ENCODE measurements at regions not wholly inside any gene's neighbourhood (a gene's known extent, or its start where the extent isn't known, plus 50 kb on each side); places are given as distances from the start of the nearest gene placed in this dataset.

DNA sequence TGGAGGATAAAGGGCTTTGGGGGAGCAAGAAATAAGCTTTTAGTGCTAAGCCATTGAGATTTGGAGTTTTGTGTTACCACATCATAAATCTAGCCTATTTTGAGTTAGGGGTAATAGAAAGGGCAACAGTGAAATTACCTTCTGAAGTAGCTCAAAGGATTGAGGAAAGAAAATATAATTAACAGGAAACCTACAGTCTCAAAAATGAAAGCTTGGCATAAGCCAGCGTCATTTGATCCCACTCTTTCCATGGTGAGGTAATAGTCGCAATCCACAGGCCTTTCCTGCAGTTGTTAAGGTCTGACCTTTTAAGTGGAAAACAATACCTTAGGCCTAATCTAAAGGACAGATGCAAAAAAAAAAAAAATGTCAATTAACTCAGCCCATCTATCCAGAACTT lies 182.7 kb downstream of the UXS1 start:
- Mint-ChIP-seq H3K27me3 (ENCODE audit: low read depth) (peaks cover 11% of the 10 kb centered on the region), H3K4me1 (peaks cover 35% of the 10 kb centered on the region), H3K27ac (no peak overlapping the region), H3K36me3 (peaks cover 45% of the 10 kb centered on the region), H3K4me3 (no peak overlapping the region), H3K9me3 (peaks cover 48% of the 10 kb centered on the region)
- CTCF ChIA-PET = no interaction called here
- no peak for ATAC-seq
- TF ChIP-seq ZSCAN18 (CRISPR knock-in tag; IDR thresholded peaks at IDR 0.05) (no peak), ZNF396 (CRISPR knock-in tag; IDR thresholded peaks at IDR 0.05; ENCODE audit: borderline replicate concordance) (no peak), NFE2L1 (CRISPR knock-in tag; IDR thresholded peaks at IDR 0.05) (no peak), ATF2 (CRISPR knock-in tag; IDR thresholded peaks at IDR 0.05; ENCODE audit: borderline replicate concordance, low read depth) (no peak), ZNF423 (CRISPR knock-in tag; IDR thresholded peaks at IDR 0.05) (no peak), PREB (CRISPR knock-in tag; IDR thresholded peaks at IDR 0.05; ENCODE audit: borderline replicate concordance) (no peak), MYBL2 (CRISPR knock-in tag; IDR thresholded peaks at IDR 0.05) (no peak)
- POLR2A ChIA-PET = no interaction called here
- no peak for DNase-seq (ENCODE audit: low spot score)

DNA sequence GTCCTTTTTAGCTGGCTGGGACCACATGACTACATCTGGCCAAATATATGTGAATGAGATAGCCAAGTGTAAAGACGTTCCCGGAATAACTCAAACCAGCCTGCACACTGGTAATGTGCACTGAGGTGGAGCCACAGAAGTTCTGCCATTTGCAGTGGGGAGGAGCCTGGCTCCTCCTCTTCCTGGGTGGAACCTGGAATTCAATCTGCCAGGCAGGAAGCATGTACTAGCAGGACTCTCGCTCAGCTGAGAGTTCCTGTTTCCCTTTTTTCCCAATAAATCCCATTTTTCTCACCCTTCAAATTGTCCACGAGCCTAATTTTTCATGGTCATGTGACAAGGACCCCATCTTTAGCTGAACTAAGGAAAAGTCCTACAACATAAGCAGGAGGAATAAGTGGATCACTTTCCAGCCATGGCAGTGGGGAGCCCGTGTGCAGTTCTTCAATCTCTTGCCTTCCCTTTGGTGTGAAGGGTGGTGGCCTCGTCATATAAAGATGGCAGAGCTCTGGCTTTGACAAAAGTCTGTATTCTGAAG lies 183.2 kb downstream of the UXS1 start:
- no peak for TF ChIP-seq ZNF532 (CRISPR knock-in tag; IDR thresholded peaks at IDR 0.05; ENCODE audit: borderline replicate concordance)
- no peak for TF ChIP-seq ETV6 (CRISPR knock-in tag; IDR thresholded peaks at IDR 0.05)
- TF ChIP-seq ZBTB21 (CRISPR knock-in tag; IDR thresholded peaks at IDR 0.05; ENCODE audit: borderline replicate concordance) = no peak
- TF ChIP-seq E2F4 (CRISPR knock-in tag; IDR thresholded peaks at IDR 0.05; ENCODE audit: borderline replicate concordance, low read depth) = no peak
- no peak for TF ChIP-seq ZNF219 (CRISPR knock-in tag; IDR thresholded peaks at IDR 0.05; ENCODE audit: borderline replicate concordance)
- TF ChIP-seq ESRRA (CRISPR knock-in tag; IDR thresholded peaks at IDR 0.05; ENCODE audit: borderline replicate concordance) = no peak
- TF ChIP-seq CREM (CRISPR knock-in tag; IDR thresholded peaks at IDR 0.05) = no peak
- TF ChIP-seq, protein P1, sequence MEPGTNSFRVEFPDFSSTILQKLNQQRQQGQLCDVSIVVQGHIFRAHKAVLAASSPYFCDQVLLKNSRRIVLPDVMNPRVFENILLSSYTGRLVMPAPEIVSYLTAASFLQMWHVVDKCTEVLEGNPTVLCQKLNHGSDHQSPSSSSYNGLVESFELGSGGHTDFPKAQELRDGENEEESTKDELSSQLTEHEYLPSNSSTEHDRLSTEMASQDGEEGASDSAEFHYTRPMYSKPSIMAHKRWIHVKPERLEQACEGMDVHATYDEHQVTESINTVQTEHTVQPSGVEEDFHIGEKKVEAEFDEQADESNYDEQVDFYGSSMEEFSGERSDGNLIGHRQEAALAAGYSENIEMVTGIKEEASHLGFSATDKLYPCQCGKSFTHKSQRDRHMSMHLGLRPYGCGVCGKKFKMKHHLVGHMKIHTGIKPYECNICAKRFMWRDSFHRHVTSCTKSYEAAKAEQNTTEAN (CRISPR knock-in tag; IDR thresholded peaks at IDR 0.05) = no peak
- no peak for TF ChIP-seq TEAD1 (CRISPR knock-in tag; IDR thresholded peaks at IDR 0.05)
- Mint-ChIP-seq H3K4me1 (peaks cover 31% of the 10 kb centered on the region), H3K27me3 (ENCODE audit: low read depth) (peaks cover 14% of the 10 kb centered on the region), H3K4me3 (no peak overlapping the region), H3K27ac (no peak overlapping the region), H3K36me3 (peaks cover 50% of the 10 kb centered on the region), H3K9me3 (peaks cover 53% of the 10 kb centered on the region)
- DNase-seq (ENCODE audit: low spot score) = no peak
- no peak for ATAC-seq
- ChIA-PET CTCF (no interaction called here), POLR2A (no interaction called here)
